ENCODE measurements at regions not wholly inside any gene's neighbourhood (a gene's known extent, or its start where the extent isn't known, plus 50 kb on each side); places are given as distances from the start of the nearest gene placed in this dataset.

DNA sequence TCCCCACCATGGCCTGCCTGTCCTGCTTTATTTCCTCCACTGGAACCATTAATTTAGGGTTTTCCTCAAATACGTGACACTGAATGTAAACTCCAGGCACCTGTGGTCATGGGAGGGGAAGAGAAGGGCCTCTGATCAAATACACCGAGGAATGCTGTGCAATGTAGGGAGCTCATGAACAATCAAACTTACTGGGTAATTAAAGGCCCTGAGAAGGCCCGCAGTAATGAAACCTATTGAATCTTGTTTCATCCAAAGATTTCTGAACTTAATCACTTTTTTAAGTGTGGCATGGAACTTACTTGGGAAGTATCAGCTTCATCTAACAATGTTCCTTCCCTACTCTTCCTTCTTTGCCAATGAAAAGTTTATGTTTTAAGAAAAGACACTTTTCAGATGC, 299.8 kb downstream of the MIAT start:
- peaks cover 3% of the 10 kb centered on the region for H3K27me3 ChIP-seq
- intact Hi-C loops (cut with DNase I): no loop called here
- 85 to 96% (median 91%) methylated on average over 3 of the region's 3 CpGs for WGBS, 4 donors
- H3K36me3 ChIP-seq (replicated peaks in 1 of 2): no peaks in the 10 kb centered on the region
- H3K9me3 ChIP-seq (replicated peaks in 1 of 3): no peaks in the 10 kb centered on the region
- no peak overlapping the region for H3K4me3 ChIP-seq
- no peak overlapping the region for H3K27ac ChIP-seq
- no peak for TF ChIP-seq POLR2A (IDR thresholded peaks at IDR 0.05)
- TF ChIP-seq, protein P1, sequence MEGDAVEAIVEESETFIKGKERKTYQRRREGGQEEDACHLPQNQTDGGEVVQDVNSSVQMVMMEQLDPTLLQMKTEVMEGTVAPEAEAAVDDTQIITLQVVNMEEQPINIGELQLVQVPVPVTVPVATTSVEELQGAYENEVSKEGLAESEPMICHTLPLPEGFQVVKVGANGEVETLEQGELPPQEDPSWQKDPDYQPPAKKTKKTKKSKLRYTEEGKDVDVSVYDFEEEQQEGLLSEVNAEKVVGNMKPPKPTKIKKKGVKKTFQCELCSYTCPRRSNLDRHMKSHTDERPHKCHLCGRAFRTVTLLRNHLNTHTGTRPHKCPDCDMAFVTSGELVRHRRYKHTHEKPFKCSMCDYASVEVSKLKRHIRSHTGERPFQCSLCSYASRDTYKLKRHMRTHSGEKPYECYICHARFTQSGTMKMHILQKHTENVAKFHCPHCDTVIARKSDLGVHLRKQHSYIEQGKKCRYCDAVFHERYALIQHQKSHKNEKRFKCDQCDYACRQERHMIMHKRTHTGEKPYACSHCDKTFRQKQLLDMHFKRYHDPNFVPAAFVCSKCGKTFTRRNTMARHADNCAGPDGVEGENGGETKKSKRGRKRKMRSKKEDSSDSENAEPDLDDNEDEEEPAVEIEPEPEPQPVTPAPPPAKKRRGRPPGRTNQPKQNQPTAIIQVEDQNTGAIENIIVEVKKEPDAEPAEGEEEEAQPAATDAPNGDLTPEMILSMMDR (IDR thresholded peaks at IDR 0.05): no peak
- peak in 1 of 7 donors; percentile 6 for DNase-seq
- no peaks in the 10 kb centered on the region for H3K4me1 ChIP-seq (replicated peaks in 1 of 2)

GRCh38 chr22:26957897-26958296, 300.5 kb downstream of the MIAT start:
- intact Hi-C loops (cut with DNase I): no loop called here
- no peak overlapping the region for H3K4me3 ChIP-seq
- H3K27me3 ChIP-seq: peaks cover 3% of the 10 kb centered on the region
- H3K36me3 ChIP-seq (replicated peaks in 1 of 2): no peaks in the 10 kb centered on the region
- TF ChIP-seq POLR2A (IDR thresholded peaks at IDR 0.05): no peak
- TF ChIP-seq, protein P1 (IDR thresholded peaks at IDR 0.05): no peak
- H3K4me1 ChIP-seq (replicated peaks in 1 of 2): no peaks in the 10 kb centered on the region
- no peaks in the 10 kb centered on the region for H3K9me3 ChIP-seq (replicated peaks in 1 of 3)
- no peak overlapping the region for H3K27ac ChIP-seq
- no peak for DNase-seq
- 80 to 91% (median 87%) methylated on average over 6 of the region's 6 CpGs for WGBS, 4 donors

DNA sequence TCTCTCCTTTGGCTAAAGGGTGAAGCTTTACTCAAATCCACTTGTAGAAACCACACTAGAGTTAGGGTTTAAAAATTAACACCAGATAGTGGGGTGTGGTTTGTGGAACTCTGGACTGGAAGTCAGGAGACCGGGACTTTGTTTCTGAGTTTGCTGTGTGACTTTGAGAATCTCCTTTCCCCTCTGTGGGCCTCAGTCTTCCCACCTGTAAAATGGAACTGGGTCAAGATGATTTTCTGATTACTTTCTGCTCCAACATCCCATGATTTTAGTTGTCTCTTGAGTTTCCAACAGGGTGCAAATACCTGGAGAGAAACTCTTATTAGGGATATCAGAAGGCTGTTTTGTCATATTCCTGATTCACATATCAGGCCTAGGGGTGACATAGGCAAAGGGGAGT, 301.0 kb downstream of the MIAT start:
- Histone ChIP-seq H3K27me3 (peaks cover 3% of the 10 kb centered on the region), H3K27ac (no peak overlapping the region), H3K4me3 (no peak overlapping the region), H3K36me3 (replicated peaks in 1 of 2) (no peaks in the 10 kb centered on the region), H3K9me3 (replicated peaks in 1 of 3) (no peaks in the 10 kb centered on the region), H3K4me1 (replicated peaks in 1 of 2) (no peaks in the 10 kb centered on the region)
- intact Hi-C loops (cut with DNase I): no loop called here
- DNase-seq: no peak
- 73 to 100% (median 92%) methylated on average over 1 of the region's 1 CpG for WGBS, 4 donors
- TF ChIP-seq POLR2A (IDR thresholded peaks at IDR 0.05): no peak
- TF ChIP-seq, protein P1 (IDR thresholded peaks at IDR 0.05): no peak

DNA sequence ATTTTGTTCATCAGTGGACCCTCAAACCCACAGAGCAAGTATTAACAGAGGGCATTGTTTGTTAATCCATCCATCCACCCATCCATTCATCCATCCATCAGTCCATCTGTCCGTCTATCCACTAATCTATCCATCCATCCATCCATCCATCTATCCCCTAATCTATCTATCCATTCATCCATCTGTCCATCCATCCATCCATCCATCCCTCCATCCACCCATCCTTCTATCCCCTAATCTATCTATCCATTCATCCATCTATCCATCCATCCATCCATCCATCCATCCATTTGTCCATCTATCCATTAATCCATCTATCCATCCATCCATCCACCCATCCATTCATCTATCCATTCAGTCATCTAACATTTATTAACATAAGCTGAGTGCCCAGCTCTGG, 307.3 kb downstream of the MIAT start:
- Histone ChIP-seq H3K4me3 (no peak overlapping the region), H3K27me3 (no peaks in the 10 kb centered on the region), H3K27ac (no peak overlapping the region), H3K9me3 (replicated peaks in 1 of 3) (no peaks in the 10 kb centered on the region), H3K4me1 (replicated peaks in 1 of 2) (no peaks in the 10 kb centered on the region), H3K36me3 (replicated peaks in 1 of 2) (no peaks in the 10 kb centered on the region)
- no peak for DNase-seq
- WGBS, 4 donors: 70 to 84% (median 71%) methylated on average over 1 of the region's 1 CpG
- TF ChIP-seq, protein P1 (IDR thresholded peaks at IDR 0.05): no peak
- TF ChIP-seq POLR2A (IDR thresholded peaks at IDR 0.05): no peak
- intact Hi-C loops (cut with DNase I): no loop called here

All from adrenal gland (tissue), 9 donors.